ENCODE measurements at regions not wholly inside any gene's neighbourhood (a gene's known extent, or its start where the extent isn't known, plus 50 kb on each side); places are given as distances from the start of the nearest gene placed in this dataset.

DNA sequence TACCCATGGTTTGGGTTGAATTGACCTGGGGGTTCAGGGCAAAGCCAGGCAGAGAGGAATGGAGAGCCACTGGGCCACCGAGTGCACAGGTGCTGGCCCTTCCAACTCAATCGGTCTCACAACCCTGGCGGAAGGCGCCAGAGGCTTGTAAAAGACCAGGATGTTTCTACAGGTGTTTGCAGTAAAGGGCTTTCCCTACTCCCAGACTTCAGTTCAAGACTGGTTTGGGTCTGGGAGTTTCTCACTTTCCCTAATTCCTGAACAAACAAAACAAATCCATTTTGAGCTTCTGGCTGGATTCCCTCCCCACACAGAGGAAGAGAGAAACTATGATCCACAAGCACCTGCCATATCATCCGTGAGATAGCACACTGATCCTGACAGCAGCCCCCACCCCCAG lies 125.2 kb upstream of the KLF4 start:
- no peak for FAIRE-seq
- dilution Hi-C loops (cut with MboI; ENCODE audit: extremely low pct_ligation_motif_present, low sequenced_read_pairs): no loop called here

DNA sequence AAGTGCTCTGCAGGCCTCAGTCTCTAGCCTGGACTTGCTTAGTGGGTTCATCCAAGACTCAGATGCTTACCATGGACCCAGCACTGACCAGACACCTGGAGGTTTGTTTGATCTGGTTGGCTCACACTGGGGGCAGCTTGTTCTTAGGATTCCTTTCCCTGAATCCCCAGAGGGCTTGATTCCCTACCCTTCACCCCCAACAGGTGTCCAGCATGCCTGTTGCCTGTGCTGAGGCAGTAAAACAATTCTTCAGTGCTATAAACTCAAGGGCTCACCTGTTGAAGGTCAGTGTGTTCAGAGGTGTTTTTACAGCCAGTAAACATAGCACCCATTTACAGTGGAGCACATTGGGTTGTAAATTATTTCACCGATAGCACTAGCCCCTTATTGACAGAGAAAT lies 123.8 kb upstream of the KLF4 start:
- H3K79me2 ChIP-seq (ENCODE audit: control insufficient read depth, insufficient read depth, low read length): no peaks in the 10 kb centered on the region
- H2AFZ ChIP-seq (ENCODE audit: control insufficient read depth, low read length): no peak overlapping the region
- TF ChIP-seq EZH2 (IDR thresholded peaks at IDR 0.05; ENCODE audit: low read length): no peak
- TF ChIP-seq, protein P1, sequence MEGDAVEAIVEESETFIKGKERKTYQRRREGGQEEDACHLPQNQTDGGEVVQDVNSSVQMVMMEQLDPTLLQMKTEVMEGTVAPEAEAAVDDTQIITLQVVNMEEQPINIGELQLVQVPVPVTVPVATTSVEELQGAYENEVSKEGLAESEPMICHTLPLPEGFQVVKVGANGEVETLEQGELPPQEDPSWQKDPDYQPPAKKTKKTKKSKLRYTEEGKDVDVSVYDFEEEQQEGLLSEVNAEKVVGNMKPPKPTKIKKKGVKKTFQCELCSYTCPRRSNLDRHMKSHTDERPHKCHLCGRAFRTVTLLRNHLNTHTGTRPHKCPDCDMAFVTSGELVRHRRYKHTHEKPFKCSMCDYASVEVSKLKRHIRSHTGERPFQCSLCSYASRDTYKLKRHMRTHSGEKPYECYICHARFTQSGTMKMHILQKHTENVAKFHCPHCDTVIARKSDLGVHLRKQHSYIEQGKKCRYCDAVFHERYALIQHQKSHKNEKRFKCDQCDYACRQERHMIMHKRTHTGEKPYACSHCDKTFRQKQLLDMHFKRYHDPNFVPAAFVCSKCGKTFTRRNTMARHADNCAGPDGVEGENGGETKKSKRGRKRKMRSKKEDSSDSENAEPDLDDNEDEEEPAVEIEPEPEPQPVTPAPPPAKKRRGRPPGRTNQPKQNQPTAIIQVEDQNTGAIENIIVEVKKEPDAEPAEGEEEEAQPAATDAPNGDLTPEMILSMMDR (optimal IDR thresholded peaks at IDR 0.05 in 1 of 3, IDR thresholded peaks at IDR 0.05 in 1 of 3, conservative IDR thresholded peaks at IDR 0.05 in 1 of 3; ENCODE audit: extremely low read depth in 1 of 3, insufficient read depth in 2 of 3, low read length in 3 of 3): no peak
- dilution Hi-C loops (cut with MboI; ENCODE audit: extremely low pct_ligation_motif_present, low sequenced_read_pairs): no loop called here
- no peaks in the 10 kb centered on the region for H3K36me3 ChIP-seq (ENCODE audit: control insufficient read depth in 2 of 2, extremely low read depth in 1 of 2, insufficient read depth in 2 of 2, low read length in 2 of 2)
- no peak for DNase-seq (ENCODE audit: low read depth, low spot score)
- no peaks in the 10 kb centered on the region for H4K20me1 ChIP-seq (ENCODE audit: control insufficient read depth, extremely low read depth, insufficient read depth, low read length)
- FAIRE-seq: no peak
- H3K9me3 ChIP-seq (ENCODE audit: control insufficient read depth, low read depth, low read length): no peaks in the 10 kb centered on the region
- H3K4me2 ChIP-seq (ENCODE audit: control insufficient read depth, extremely low read depth, insufficient read depth, low read depth, low read length): no peak overlapping the region
- H3K4me1 ChIP-seq (ENCODE audit: control insufficient read depth, extremely low read depth, insufficient read depth, low read length): no peaks in the 10 kb centered on the region
- no peak overlapping the region for H3K27ac ChIP-seq (ENCODE audit: control insufficient read depth, insufficient read depth, low read length)
- no peaks in the 10 kb centered on the region for H3K9me1 ChIP-seq (ENCODE audit: control insufficient read depth, extremely low read depth, insufficient read depth, low read length)
- no peak overlapping the region for H3K4me3 ChIP-seq (ENCODE audit: control insufficient read depth in 2 of 3, extremely low read depth in 1 of 3, insufficient read depth in 2 of 3, low read depth in 1 of 3, low read length in 3 of 3)
- H3K27me3 ChIP-seq (ENCODE audit: control insufficient read depth, extremely low read depth, insufficient read depth, low read length): no peaks in the 10 kb centered on the region
- H3K9ac ChIP-seq (ENCODE audit: control insufficient read depth, extremely low read depth, insufficient read depth, low read length): no peak overlapping the region

More for the DNA sequence above, 125.2 kb upstream of the KLF4 start:
- Histone ChIP-seq H3K9me3 (ENCODE audit: control insufficient read depth, low read depth, low read length) (no peaks in the 10 kb centered on the region), H3K36me3 (ENCODE audit: control insufficient read depth in 2 of 2, extremely low read depth in 1 of 2, insufficient read depth in 2 of 2, low read length in 2 of 2) (no peaks in the 10 kb centered on the region), H3K4me1 (ENCODE audit: control insufficient read depth, extremely low read depth, insufficient read depth, low read length) (no peaks in the 10 kb centered on the region), H3K4me3 (ENCODE audit: control insufficient read depth in 2 of 3, extremely low read depth in 1 of 3, insufficient read depth in 2 of 3, low read depth in 1 of 3, low read length in 3 of 3) (no peak overlapping the region), H3K9me1 (ENCODE audit: control insufficient read depth, extremely low read depth, insufficient read depth, low read length) (no peaks in the 10 kb centered on the region), H3K9ac (ENCODE audit: control insufficient read depth, extremely low read depth, insufficient read depth, low read length) (no peak overlapping the region), H3K4me2 (ENCODE audit: control insufficient read depth, extremely low read depth, insufficient read depth, low read depth, low read length) (no peak overlapping the region), H4K20me1 (ENCODE audit: control insufficient read depth, extremely low read depth, insufficient read depth, low read length) (no peaks in the 10 kb centered on the region), H2AFZ (ENCODE audit: control insufficient read depth, low read length) (no peak overlapping the region), H3K79me2 (ENCODE audit: control insufficient read depth, insufficient read depth, low read length) (no peaks in the 10 kb centered on the region), H3K27ac (ENCODE audit: control insufficient read depth, insufficient read depth, low read length) (no peak overlapping the region), H3K27me3 (ENCODE audit: control insufficient read depth, extremely low read depth, insufficient read depth, low read length) (no peaks in the 10 kb centered on the region)
- TF ChIP-seq, protein P1 (optimal IDR thresholded peaks at IDR 0.05 in 1 of 3, IDR thresholded peaks at IDR 0.05 in 1 of 3, conservative IDR thresholded peaks at IDR 0.05 in 1 of 3; ENCODE audit: extremely low read depth in 1 of 3, insufficient read depth in 2 of 3, low read length in 3 of 3): no peak
- no peak for TF ChIP-seq EZH2 (IDR thresholded peaks at IDR 0.05; ENCODE audit: low read length)
- no peak for DNase-seq (ENCODE audit: low read depth, low spot score)

Data from keratinocyte (primary cell).